H1 (cell line): ENCODE measurements at regions not wholly inside any gene's neighbourhood (a gene's known extent, or its start where the extent isn't known, plus 50 kb on each side); places are given as distances from the start of the nearest gene placed in this dataset.

Experiments
- CREB1 ChIP-seq: IDR thresholded peaks from 2 replicates; pipeline ENCODE4 v1.6.1; 2012; ENCODE audit warnings: inconsistent platforms
- EGR1 ChIP-seq: IDR thresholded peaks from 2 replicates; pipeline ENCODE4 v1.6.1; 2011; ENCODE audit warnings: low read depth, low read length, borderline replicate concordance
- EP300 ChIP-seq, 2 experiments: IDR thresholded peaks; 1 replicate in 1 of 2; 2 replicates in 1 of 2; pipeline ENCODE4 v1.6.1; 2011 to 2012; ENCODE audit warnings: low read depth in 2 of 2, low read length in 2 of 2, mild to moderate bottlenecking in 2 of 2, borderline replicate concordance in 1 of 2, inconsistent platforms in 1 of 2, moderate library complexity in 1 of 2
- EZH2 ChIP-seq: fragments of 200-600 bp; sonication (generic); IDR thresholded peaks from 2 replicates; pipeline ENCODE4 v1.7.1; 2012; ENCODE audit warnings: low read depth, mild to moderate bottlenecking, moderate library complexity, low read length, inconsistent platforms; ENCODE audit not compliant: severe bottlenecking
- MAX ChIP-seq: IDR thresholded peaks from 2 replicates; pipeline ENCODE4 v1.6.1; 2012; ENCODE audit warnings: inconsistent platforms
- POLR2A ChIP-seq, 2 experiments: IDR thresholded peaks; 1 replicate in 1 of 2; 2 replicates in 1 of 2; pipeline ENCODE4 v1.6.1; 2011; ENCODE audit warnings: low read depth in 2 of 2, low read length in 2 of 2, mild to moderate bottlenecking in 2 of 2; ENCODE audit errors: control extremely low read depth in 1 of 2
- POLR2AphosphoS5 ChIP-seq: IDR thresholded peaks from 2 replicates; pipeline ENCODE4 v1.6.1; 2011; ENCODE audit warnings: low read depth, low read length
- RAD21 ChIP-seq, 2 experiments: IDR thresholded peaks in 1 of 2; conservative IDR thresholded peaks in 1 of 2; 2 replicates each; pipeline ENCODE4 v1.6.1; 2011; ENCODE audit warnings: low read depth in 2 of 2, low read length in 2 of 2, improper control_type of control experiment in 1 of 2, inconsistent platforms in 1 of 2, mild to moderate bottlenecking in 1 of 2, moderate library complexity in 1 of 2
- RNF2 ChIP-seq: fragments of 200-900, 300-1000 bp; sonication (generic); IDR thresholded peaks from 2 replicates; pipeline ENCODE4 v1.7.1; 2016; ENCODE audit warnings: borderline replicate concordance, low read depth, mild to moderate bottlenecking, antibody characterized with exemption, low read length; ENCODE audit not compliant: poor library complexity, severe bottlenecking; ENCODE audit errors: missing control alignments
- YY1 ChIP-seq: IDR thresholded peaks from 2 replicates; pipeline ENCODE4 v1.6.1; 2011; ENCODE audit warnings: low read depth, mild to moderate bottlenecking, low read length
- TF ChIP-seq, protein P1 (sequence below), 3 experiments: IDR thresholded peaks; 1 replicate in 2 of 3; 2 replicates in 1 of 3; pipeline versions ENCODE4 v1.5.1 to v1.6.1; 2011; ENCODE audit warnings: low read length in 3 of 3, mild to moderate bottlenecking in 3 of 3, inconsistent platforms in 2 of 3, low read depth in 1 of 3, moderate library complexity in 1 of 3; ENCODE audit not compliant: insufficient read depth in 1 of 3; ENCODE audit errors: control extremely low read depth in 1 of 3

GRCh38 chr1:93775224-93775623 lies 93.6 kb upstream of the BCAR3 start:
- TF ChIP-seq EZH2 (no peak), POLR2A (IDR thresholded peaks at IDR 0.05; ENCODE audit: control extremely low read depth in 1 of 2, low read depth in 2 of 2, low read length in 2 of 2) (no peak), POLR2AphosphoS5 (no peak), MAX (no peak), CREB1 (no peak), RNF2 (no peak), EGR1 (no peak), EP300 (IDR thresholded peaks at IDR 0.05; ENCODE audit: borderline replicate concordance in 1 of 2, low read depth in 2 of 2, low read length in 2 of 2) (no peak), YY1 (no peak), RAD21 (IDR thresholded peaks at IDR 0.05 in 1 of 2, conservative IDR thresholded peaks at IDR 0.05 in 1 of 2; ENCODE audit: low read depth in 2 of 2, low read length in 2 of 2) (no peak)
- TF ChIP-seq, protein P1, sequence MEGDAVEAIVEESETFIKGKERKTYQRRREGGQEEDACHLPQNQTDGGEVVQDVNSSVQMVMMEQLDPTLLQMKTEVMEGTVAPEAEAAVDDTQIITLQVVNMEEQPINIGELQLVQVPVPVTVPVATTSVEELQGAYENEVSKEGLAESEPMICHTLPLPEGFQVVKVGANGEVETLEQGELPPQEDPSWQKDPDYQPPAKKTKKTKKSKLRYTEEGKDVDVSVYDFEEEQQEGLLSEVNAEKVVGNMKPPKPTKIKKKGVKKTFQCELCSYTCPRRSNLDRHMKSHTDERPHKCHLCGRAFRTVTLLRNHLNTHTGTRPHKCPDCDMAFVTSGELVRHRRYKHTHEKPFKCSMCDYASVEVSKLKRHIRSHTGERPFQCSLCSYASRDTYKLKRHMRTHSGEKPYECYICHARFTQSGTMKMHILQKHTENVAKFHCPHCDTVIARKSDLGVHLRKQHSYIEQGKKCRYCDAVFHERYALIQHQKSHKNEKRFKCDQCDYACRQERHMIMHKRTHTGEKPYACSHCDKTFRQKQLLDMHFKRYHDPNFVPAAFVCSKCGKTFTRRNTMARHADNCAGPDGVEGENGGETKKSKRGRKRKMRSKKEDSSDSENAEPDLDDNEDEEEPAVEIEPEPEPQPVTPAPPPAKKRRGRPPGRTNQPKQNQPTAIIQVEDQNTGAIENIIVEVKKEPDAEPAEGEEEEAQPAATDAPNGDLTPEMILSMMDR (IDR thresholded peaks at IDR 0.05; ENCODE audit: control extremely low read depth in 1 of 3, insufficient read depth in 1 of 3, low read depth in 1 of 3, low read length in 3 of 3) = no peak
